ENCODE measurements at regions not wholly inside any gene's neighbourhood (a gene's known extent, or its start where the extent isn't known, plus 50 kb on each side); places are given as distances from the start of the nearest gene placed in this dataset.

- intact Hi-C loops (cut with DNase I; ENCODE audit: low total_unique reads), result no loop called here
- H3K9me3 ChIP-seq, result no peaks in the 10 kb centered on the region
- DNase-seq, result no peak
- H3K36me3 ChIP-seq, result no peaks in the 10 kb centered on the region
- no peak overlapping the region for H3K27ac ChIP-seq
- no peaks in the 10 kb centered on the region for H3K27me3 ChIP-seq
- TF ChIP-seq EP300 (IDR thresholded peaks at IDR 0.05), result no peak
- TF ChIP-seq POLR2A (IDR thresholded peaks at IDR 0.05), result no peak
- TF ChIP-seq, protein P1, sequence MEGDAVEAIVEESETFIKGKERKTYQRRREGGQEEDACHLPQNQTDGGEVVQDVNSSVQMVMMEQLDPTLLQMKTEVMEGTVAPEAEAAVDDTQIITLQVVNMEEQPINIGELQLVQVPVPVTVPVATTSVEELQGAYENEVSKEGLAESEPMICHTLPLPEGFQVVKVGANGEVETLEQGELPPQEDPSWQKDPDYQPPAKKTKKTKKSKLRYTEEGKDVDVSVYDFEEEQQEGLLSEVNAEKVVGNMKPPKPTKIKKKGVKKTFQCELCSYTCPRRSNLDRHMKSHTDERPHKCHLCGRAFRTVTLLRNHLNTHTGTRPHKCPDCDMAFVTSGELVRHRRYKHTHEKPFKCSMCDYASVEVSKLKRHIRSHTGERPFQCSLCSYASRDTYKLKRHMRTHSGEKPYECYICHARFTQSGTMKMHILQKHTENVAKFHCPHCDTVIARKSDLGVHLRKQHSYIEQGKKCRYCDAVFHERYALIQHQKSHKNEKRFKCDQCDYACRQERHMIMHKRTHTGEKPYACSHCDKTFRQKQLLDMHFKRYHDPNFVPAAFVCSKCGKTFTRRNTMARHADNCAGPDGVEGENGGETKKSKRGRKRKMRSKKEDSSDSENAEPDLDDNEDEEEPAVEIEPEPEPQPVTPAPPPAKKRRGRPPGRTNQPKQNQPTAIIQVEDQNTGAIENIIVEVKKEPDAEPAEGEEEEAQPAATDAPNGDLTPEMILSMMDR (IDR thresholded peaks at IDR 0.05), result no peak
- no peak for TF ChIP-seq POLR2AphosphoS5 (IDR thresholded peaks at IDR 0.05)
- 59 to 70% (median 64%) methylated on average over 3 of the region's 3 CpGs for WGBS, 5 donors
- no peak overlapping the region for H3K4me3 ChIP-seq
- H3K4me1 ChIP-seq, result no peaks in the 10 kb centered on the region
Measured at GRCh38 chr3:99430348-99431134, 207.9 kb upstream of the COL8A1 start.

DNA sequence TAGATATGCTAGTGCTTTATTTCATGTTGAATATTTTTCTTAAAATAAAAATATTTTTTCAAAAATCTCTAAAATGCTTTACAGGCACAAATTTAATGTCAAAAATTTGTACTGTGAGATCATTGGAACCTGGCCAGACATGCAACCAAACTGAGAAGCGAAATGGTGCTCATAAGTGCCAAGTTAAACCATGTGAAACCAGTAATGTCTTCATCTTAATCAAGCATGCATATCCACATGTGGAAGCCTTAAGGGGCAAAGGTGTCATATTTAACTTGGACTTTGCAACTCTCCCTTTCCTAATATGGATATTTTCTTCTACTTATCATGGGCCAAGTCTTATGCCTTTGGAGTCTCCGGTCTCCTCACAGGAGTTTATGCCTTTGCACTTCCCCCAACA is 208.9 kb upstream of the COL8A1 start:
- Histone ChIP-seq H3K27ac (no peak overlapping the region), H3K27me3 (no peaks in the 10 kb centered on the region), H3K4me3 (no peak overlapping the region), H3K9me3 (no peaks in the 10 kb centered on the region), H3K4me1 (no peaks in the 10 kb centered on the region), H3K36me3 (no peaks in the 10 kb centered on the region)
- intact Hi-C loops (cut with DNase I; ENCODE audit: low total_unique reads), result no loop called here
- no peak for TF ChIP-seq EP300 (IDR thresholded peaks at IDR 0.05)
- TF ChIP-seq, protein P1 (IDR thresholded peaks at IDR 0.05), result no peak
- no peak for TF ChIP-seq POLR2A (IDR thresholded peaks at IDR 0.05)
- no peak for DNase-seq
- 70 to 77% (median 74%) methylated on average over 2 of the region's 2 CpGs for WGBS, 5 donors

DNA sequence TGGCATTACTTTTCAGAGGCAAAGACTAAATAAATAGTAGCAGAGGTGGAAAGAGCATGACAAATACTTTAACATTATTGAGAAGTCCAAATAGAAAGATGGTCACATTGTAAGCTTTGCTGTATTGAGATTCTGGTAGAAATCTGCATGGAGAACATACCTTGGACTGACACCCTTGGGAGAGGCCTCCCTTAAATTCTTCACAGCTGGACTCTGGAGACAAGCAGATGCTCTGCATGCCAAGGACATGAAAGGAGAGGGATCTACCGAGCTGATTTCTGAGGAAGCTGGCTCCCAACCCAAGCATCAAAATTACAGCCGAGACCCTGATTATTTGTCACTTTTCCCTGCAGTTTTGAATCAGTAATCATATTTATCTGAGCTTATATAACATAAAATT is 212.5 kb upstream of the COL8A1 start:
- Histone ChIP-seq H3K4me1 (no peaks in the 10 kb centered on the region), H3K4me3 (no peak overlapping the region), H3K9me3 (no peaks in the 10 kb centered on the region), H3K27me3 (no peaks in the 10 kb centered on the region), H3K36me3 (no peaks in the 10 kb centered on the region), H3K27ac (no peak overlapping the region)
- DNase-seq, result no peak
- 51 to 61% (median 54%) methylated on average over 2 of the region's 2 CpGs for WGBS, 5 donors
- TF ChIP-seq POLR2AphosphoS5 (IDR thresholded peaks at IDR 0.05) (no peak), POLR2A (IDR thresholded peaks at IDR 0.05) (no peak), EP300 (IDR thresholded peaks at IDR 0.05) (no peak)
- TF ChIP-seq, protein P1 (IDR thresholded peaks at IDR 0.05), result no peak
- intact Hi-C loops (cut with DNase I; ENCODE audit: low total_unique reads), result no loop called here

DNA sequence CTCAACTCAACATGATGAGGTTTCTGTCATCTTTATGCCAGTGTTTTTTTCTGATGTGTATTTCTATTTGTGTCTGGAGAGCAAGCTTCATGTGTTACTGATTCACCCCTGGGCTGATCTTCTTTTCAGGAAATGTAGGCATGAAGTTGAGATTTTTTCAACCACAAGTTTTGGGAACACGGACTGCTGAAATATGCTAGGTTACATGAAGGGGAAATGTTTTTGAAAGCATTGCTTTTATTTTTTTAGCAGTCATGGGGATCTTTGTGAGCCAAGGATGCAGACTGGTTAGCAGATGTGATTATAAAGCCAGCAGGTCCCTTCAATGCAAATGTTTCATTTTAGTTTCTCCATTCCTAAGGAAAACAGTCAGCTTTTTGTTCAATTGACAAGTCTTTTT is 219.3 kb upstream of the COL8A1 start:
- no peak overlapping the region for H3K27ac ChIP-seq
- no peak for DNase-seq
- WGBS, 5 donors, result 41 to 74% (median 63%) methylated on average over 1 of the region's 1 CpG
- no peaks in the 10 kb centered on the region for H3K36me3 ChIP-seq
- H3K4me1 ChIP-seq, result no peaks in the 10 kb centered on the region
- intact Hi-C loops (cut with DNase I; ENCODE audit: low total_unique reads), result no loop called here
- TF ChIP-seq EP300 (IDR thresholded peaks at IDR 0.05) (no peak), POLR2A (IDR thresholded peaks at IDR 0.05) (no peak), POLR2AphosphoS5 (IDR thresholded peaks at IDR 0.05) (no peak)
- TF ChIP-seq, protein P1 (IDR thresholded peaks at IDR 0.05), result no peak
- no peak overlapping the region for H3K4me3 ChIP-seq
- no peaks in the 10 kb centered on the region for H3K9me3 ChIP-seq
- no peaks in the 10 kb centered on the region for H3K27me3 ChIP-seq

All from stomach (tissue), 8 donors.